GM10266 (cell line): ENCODE measurements at regions not wholly inside any gene's neighbourhood (a gene's known extent, or its start where the extent isn't known, plus 50 kb on each side); places are given as distances from the start of the nearest gene placed in this dataset.
"Not testable (repeated sequence)": the region's sequence is repeated elsewhere in the genome, so short reads cannot be mapped to it uniquely, and the experiment has no call there.

Experiments
- DNase-seq: peaks from one replicate; pipeline ENCODE4 v3.0.0; 2012; ENCODE audit errors: extremely low spot score
- TF ChIP-seq, protein P1 (sequence below): IDR thresholded peaks from 2 replicates; pipeline ENCODE4 v1.5.1; 2012; ENCODE audit warnings: mild to moderate bottlenecking, low read depth; ENCODE audit not compliant: control insufficient read depth, insufficient read depth; ENCODE audit errors: missing control alignments

GRCh38 chrX:87397103-87397886 lies 120.3 kb upstream of the KLHL4 start:
- no peak for DNase-seq
- TF ChIP-seq, protein P1, sequence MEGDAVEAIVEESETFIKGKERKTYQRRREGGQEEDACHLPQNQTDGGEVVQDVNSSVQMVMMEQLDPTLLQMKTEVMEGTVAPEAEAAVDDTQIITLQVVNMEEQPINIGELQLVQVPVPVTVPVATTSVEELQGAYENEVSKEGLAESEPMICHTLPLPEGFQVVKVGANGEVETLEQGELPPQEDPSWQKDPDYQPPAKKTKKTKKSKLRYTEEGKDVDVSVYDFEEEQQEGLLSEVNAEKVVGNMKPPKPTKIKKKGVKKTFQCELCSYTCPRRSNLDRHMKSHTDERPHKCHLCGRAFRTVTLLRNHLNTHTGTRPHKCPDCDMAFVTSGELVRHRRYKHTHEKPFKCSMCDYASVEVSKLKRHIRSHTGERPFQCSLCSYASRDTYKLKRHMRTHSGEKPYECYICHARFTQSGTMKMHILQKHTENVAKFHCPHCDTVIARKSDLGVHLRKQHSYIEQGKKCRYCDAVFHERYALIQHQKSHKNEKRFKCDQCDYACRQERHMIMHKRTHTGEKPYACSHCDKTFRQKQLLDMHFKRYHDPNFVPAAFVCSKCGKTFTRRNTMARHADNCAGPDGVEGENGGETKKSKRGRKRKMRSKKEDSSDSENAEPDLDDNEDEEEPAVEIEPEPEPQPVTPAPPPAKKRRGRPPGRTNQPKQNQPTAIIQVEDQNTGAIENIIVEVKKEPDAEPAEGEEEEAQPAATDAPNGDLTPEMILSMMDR: no peak

DNA sequence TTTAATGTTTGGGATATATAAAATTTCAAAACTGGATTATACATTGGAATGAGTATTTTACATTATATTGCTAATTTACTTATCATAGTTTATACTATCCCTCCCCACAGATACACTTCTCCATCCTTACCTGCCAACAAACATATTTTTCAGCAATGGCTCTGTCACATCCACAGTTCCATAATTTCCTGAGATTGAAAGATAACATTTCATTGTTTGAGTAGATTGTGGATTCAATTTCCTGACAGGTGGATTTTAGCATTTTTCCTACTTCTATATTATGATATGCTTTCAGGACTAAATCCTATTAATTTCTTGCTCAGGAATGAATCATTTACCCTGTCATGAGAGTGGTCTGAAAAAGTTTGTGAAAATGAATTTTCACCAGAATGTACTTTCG lies 115.3 kb upstream of the KLHL4 start:
- TF ChIP-seq, protein P1: no peak
- DNase-seq: no peak

DNA sequence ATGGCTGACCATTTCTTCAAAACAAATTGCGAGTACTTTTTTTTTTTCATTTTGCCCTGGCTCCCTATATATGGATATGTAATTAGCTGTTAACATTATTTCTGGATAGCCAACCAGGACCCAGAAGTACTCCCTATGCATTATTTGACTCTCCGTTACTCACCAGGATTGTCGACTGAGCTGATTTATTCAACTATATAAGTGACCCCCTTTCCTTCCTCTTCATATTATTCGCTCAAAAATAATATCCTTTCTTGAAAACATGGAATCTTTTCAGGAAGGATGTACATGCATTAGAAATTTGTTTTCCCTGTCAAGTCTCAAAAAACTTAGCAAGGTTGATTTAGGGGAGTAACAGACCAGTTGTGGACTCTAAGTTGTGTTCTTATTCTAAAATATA lies 114.1 kb upstream of the KLHL4 start:
- TF ChIP-seq, protein P1: no peak
- no peak for DNase-seq

DNA sequence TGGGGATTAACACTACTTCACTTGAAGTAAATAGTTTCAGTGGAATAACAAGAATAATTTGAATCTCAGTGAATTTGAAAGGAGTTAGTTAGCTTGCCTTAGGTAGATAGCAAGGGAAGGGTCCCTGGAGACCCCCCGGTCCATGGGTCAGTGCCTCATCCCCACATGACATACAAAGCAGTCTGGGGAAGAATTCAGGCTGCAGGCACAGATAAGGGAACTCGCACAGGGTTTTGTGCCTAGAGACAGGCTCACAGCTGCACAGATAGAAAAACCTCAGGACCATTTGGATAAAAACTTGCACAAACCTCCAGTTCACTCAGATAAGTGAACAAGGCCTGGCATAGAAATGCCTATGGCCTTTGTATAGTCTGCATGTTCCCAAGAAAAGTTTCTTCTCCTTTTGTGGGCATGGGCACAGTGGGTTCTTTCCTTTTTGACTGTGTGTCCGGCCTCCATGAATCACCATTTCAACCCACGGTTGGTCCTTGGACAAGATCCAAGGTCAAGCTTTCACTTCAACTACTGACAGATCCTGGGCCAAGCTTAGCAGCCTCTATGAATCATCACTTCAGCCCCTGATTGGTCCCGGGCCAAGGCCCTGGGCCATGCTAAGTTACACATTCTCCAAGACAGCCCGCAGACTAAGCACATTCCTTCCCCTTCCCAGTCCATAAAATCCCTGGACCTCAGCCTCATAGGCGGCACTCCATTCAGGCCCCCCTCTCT lies 108.3 kb upstream of the KLHL4 start:
- TF ChIP-seq, protein P1: no peak
- DNase-seq: no peak

- TF ChIP-seq, protein P1: no peak
- DNase-seq: no peak
Observed at GRCh38 chrX:87425618-87426017, 92.0 kb upstream of the KLHL4 start.

- DNase-seq: no peak
- TF ChIP-seq, protein P1: no peak
Observed at GRCh38 chrX:87434618-87435017, 83.0 kb upstream of the KLHL4 start.

- DNase-seq: not testable (repeated sequence)
Observed at GRCh38 chrX:87448613-87449012, 69.0 kb upstream of the KLHL4 start.

GRCh38 chrX:87465757-87466156 lies 51.8 kb upstream of the KLHL4 start:
- DNase-seq: not testable (repeated sequence)
